H1 (cell line): ENCODE measurements at regions not wholly inside any gene's neighbourhood (a gene's known extent, or its start where the extent isn't known, plus 50 kb on each side); places are given as distances from the start of the nearest gene placed in this dataset.
A peak's percentile ranks its signal among the peaks of the same experiment; 100 is the strongest.

ENCODE experiments used
- CTCF ChIA-PET: fragments of 300-600 bp; sonication (Branson Sonifier 250); formaldehyde crosslinking; loops from one replicate; lab custom pipeline; 2021; ENCODE audit not compliant: partially characterized antibody; lab: Charles Lee
- POLR2A ChIA-PET: fragments of 300-600 bp; sonication (Branson Sonifier 250); formaldehyde crosslinking; loops from one replicate; lab custom pipeline; 2021; ENCODE audit warnings: inconsistent platforms; ENCODE audit not compliant: partially characterized antibody; lab: Charles Lee
- DNase-seq, 2 experiments: peaks; one replicate each; pipeline versions ENCODE4 v3.0.0 to v3.0.0-alpha.2; 2010 to 2022; ENCODE audit warnings: low spot score in 2 of 2, low read depth in 1 of 2, mixed read lengths in 1 of 2
- FAIRE-seq: peaks from 2 replicates; lab custom pipeline; 2011; peaks lifted over from hg19 to GRCh38; lab: Jason Lieb, UNC
- H2AFZ ChIP-seq: 2 replicates; pipeline ENCODE4 v1.8.1; 2012; ENCODE audit warnings: low read length, inconsistent platforms
- H2AK5ac ChIP-seq: 2 replicates; pipeline ENCODE4 v1.6.1; 2013; ENCODE audit warnings: low read depth, low read length
- H2BK120ac ChIP-seq: replicated peaks from 2 replicates; pipeline ENCODE3; 2013; ENCODE audit warnings: low read depth, low read length, inconsistent platforms
- H2BK12ac ChIP-seq: 2 replicates; pipeline ENCODE4 v1.6.1; 2013; ENCODE audit warnings: low read depth, low read length
- H2BK15ac ChIP-seq: 2 replicates; pipeline ENCODE4 v1.6.1; 2013; ENCODE audit warnings: low read length
- H2BK20ac ChIP-seq: 2 replicates; pipeline ENCODE4 v1.6.1; 2013; ENCODE audit warnings: low read length
- H2BK5ac ChIP-seq: 2 replicates; pipeline ENCODE4 v1.6.1; 2013; ENCODE audit warnings: low read depth, low read length
- H3K14ac ChIP-seq: 2 replicates; pipeline ENCODE4 v1.6.1; 2013; ENCODE audit warnings: inconsistent platforms; ENCODE audit not compliant: insufficient read length
- H3K18ac ChIP-seq: 2 replicates; pipeline ENCODE4 v1.6.1; 2013; ENCODE audit warnings: low read length; ENCODE audit errors: extremely low read depth
- H3K23ac ChIP-seq: 2 replicates; pipeline ENCODE4 v1.6.1; 2013; ENCODE audit warnings: inconsistent platforms; ENCODE audit not compliant: insufficient read length
- H3K23me2 ChIP-seq: 2 replicates; pipeline ENCODE4 v1.6.1; 2013; ENCODE audit warnings: low read depth, low read length
- H3K27ac ChIP-seq: 2 replicates; pipeline ENCODE4 v1.6.1; 2011; ENCODE audit warnings: low read depth, low read length, inconsistent platforms
- H3K27me3 ChIP-seq, 4 experiments: replicated peaks in 1 of 4; 1 replicate in 1 of 4; 2 replicates in 3 of 4; pipeline versions ENCODE4 v1.6.1 to v1.8.1; 2011 to 2013; ENCODE audit warnings: low read length in 3 of 4, mild to moderate bottlenecking in 3 of 4, inconsistent platforms in 2 of 4, mixed read lengths in 2 of 4, moderate library complexity in 1 of 4; ENCODE audit not compliant: control insufficient read depth in 3 of 4, insufficient read depth in 3 of 4; ENCODE audit errors: extremely low read depth in 1 of 4
- H3K36me3 ChIP-seq, 4 experiments: 2 replicates each; pipeline versions ENCODE4 v1.6.1 to v1.8.1; 2011 to 2013; ENCODE audit warnings: mild to moderate bottlenecking in 4 of 4, low read length in 3 of 4, moderate library complexity in 2 of 4, control low read depth in 1 of 4, inconsistent platforms in 1 of 4; ENCODE audit not compliant: insufficient read depth in 4 of 4, control insufficient read depth in 2 of 4
- H3K4ac ChIP-seq: replicated peaks from 2 replicates; pipeline ENCODE3; 2013; ENCODE audit warnings: low read length, low read depth, mixed read lengths, inconsistent platforms; ENCODE audit not compliant: insufficient read length
- H3K4me1 ChIP-seq, 4 experiments: replicated peaks in 1 of 4; 1 replicate in 1 of 4; 2 replicates in 3 of 4; pipeline versions ENCODE4 v1.6.1 to v1.8.1; 2011 to 2013; ENCODE audit warnings: low read length in 3 of 4, inconsistent platforms in 2 of 4, mixed read lengths in 1 of 4; ENCODE audit not compliant: insufficient read depth in 4 of 4, control insufficient read depth in 3 of 4
- H3K4me2 ChIP-seq, 2 experiments: 2 replicates each; pipeline versions ENCODE4 v1.6.1 to v1.8.1; 2011 to 2013; ENCODE audit warnings: low read depth in 2 of 2, low read length in 2 of 2, control low read depth in 1 of 2, inconsistent platforms in 1 of 2, mild to moderate bottlenecking in 1 of 2; ENCODE audit not compliant: insufficient read depth in 1 of 2
- H3K4me3 ChIP-seq, 4 experiments: fragments of 200-600, 300-600 bp in 1 of 4; sonication (generic), shearing (Covaris generic), sonication (Bioruptor Twin) in 1 of 4; 2 replicates each; pipeline versions ENCODE4 v1.5.1 to v1.8.1; 2011 to 2016; ENCODE audit warnings: low read length in 4 of 4, low read depth in 3 of 4, control low read depth in 2 of 4, inconsistent platforms in 2 of 4, mild to moderate bottlenecking in 2 of 4, mixed read lengths in 1 of 4, moderate library complexity in 1 of 4; ENCODE audit not compliant: insufficient read depth in 2 of 4; ENCODE audit errors: extremely low read depth in 1 of 4
- H3K56ac ChIP-seq: replicated peaks from 2 replicates; pipeline ENCODE3; 2013; ENCODE audit warnings: low read depth, mild to moderate bottlenecking, mixed read lengths, low read length, inconsistent platforms; ENCODE audit not compliant: insufficient read length
- H3K79me1 ChIP-seq: 2 replicates; pipeline ENCODE4 v1.6.1; 2013; ENCODE audit warnings: low read depth, low read length, control low read depth
- H3K79me2 ChIP-seq, 2 experiments: 2 replicates each; pipeline versions ENCODE4 v1.6.1 to v1.8.1; 2012 to 2013; ENCODE audit warnings: low read length in 2 of 2, mild to moderate bottlenecking in 2 of 2, inconsistent platforms in 1 of 2; ENCODE audit not compliant: insufficient read depth in 2 of 2, control insufficient read depth in 1 of 2
- H3K9ac ChIP-seq, 4 experiments: replicated peaks in 1 of 4; 1 replicate in 1 of 4; 2 replicates in 3 of 4; pipeline versions ENCODE4 v1.6.1 to v1.8.1; 2011 to 2013; ENCODE audit warnings: low read depth in 3 of 4, low read length in 3 of 4, control low read depth in 2 of 4, mild to moderate bottlenecking in 2 of 4, moderate library complexity in 2 of 4, inconsistent platforms in 1 of 4; ENCODE audit errors: extremely low read depth in 1 of 4
- H3K9me3 ChIP-seq, 2 experiments: 2 replicates each; pipeline versions ENCODE4 v1.6.1 to v1.8.1; 2012 to 2013; ENCODE audit warnings: mild to moderate bottlenecking in 2 of 2, moderate library complexity in 2 of 2, control low read depth in 1 of 2, inconsistent platforms in 1 of 2, low read depth in 1 of 2, low read length in 1 of 2, mixed read lengths in 1 of 2; ENCODE audit not compliant: insufficient read depth in 2 of 2
- H4K20me1 ChIP-seq, 2 experiments: replicated peaks in 1 of 2; 2 replicates each; pipeline versions ENCODE3 to v1.8.1; 2011 to 2013; ENCODE audit warnings: inconsistent platforms in 2 of 2, low read length in 2 of 2, mild to moderate bottlenecking in 1 of 2; ENCODE audit not compliant: insufficient read depth in 2 of 2, control insufficient read depth in 1 of 2
- H4K5ac ChIP-seq: 2 replicates; pipeline ENCODE4 v1.6.1; 2013; ENCODE audit warnings: low read length, low read depth, mixed read lengths, inconsistent platforms; ENCODE audit not compliant: insufficient read length
- H4K8ac ChIP-seq: 2 replicates; pipeline ENCODE4 v1.8.0; 2013; ENCODE audit warnings: mild to moderate bottlenecking, moderate library complexity, low read length, inconsistent platforms; ENCODE audit not compliant: insufficient read depth; ENCODE audit errors: extremely low read depth
- H4K91ac ChIP-seq: replicated peaks from 2 replicates; pipeline ENCODE3; 2013; ENCODE audit warnings: low read length, mixed read lengths, inconsistent platforms; ENCODE audit not compliant: insufficient read length
- E2F6 ChIP-seq: IDR thresholded peaks from 2 replicates; pipeline ENCODE4 v1.6.1; 2012; ENCODE audit warnings: inconsistent platforms
- HDAC6 ChIP-seq: IDR thresholded peaks from one replicate; pipeline ENCODE4 v1.7.1; 2012; ENCODE audit warnings: low read depth, mild to moderate bottlenecking, inconsistent platforms, low read length, moderate library complexity
- MAX ChIP-seq: IDR thresholded peaks from 2 replicates; pipeline ENCODE4 v1.6.1; 2012; ENCODE audit warnings: inconsistent platforms
- RAD21 ChIP-seq, 2 experiments: IDR thresholded peaks in 1 of 2; conservative IDR thresholded peaks in 1 of 2; 2 replicates each; pipeline ENCODE4 v1.6.1; 2011; ENCODE audit warnings: low read depth in 2 of 2, low read length in 2 of 2, improper control_type of control experiment in 1 of 2, inconsistent platforms in 1 of 2, mild to moderate bottlenecking in 1 of 2, moderate library complexity in 1 of 2
- SIN3A ChIP-seq, 2 experiments: IDR thresholded peaks in 1 of 2; conservative IDR thresholded peaks in 1 of 2; 2 replicates each; pipeline ENCODE4 v1.6.1; 2011 to 2012; ENCODE audit warnings: low read length in 2 of 2, improper control_type of control experiment in 1 of 2, low read depth in 1 of 2, mild to moderate bottlenecking in 1 of 2
- SP1 ChIP-seq: IDR thresholded peaks from 2 replicates; pipeline ENCODE4 v1.6.1; 2011; ENCODE audit warnings: low read depth, low read length
- TEAD4 ChIP-seq: IDR thresholded peaks from 2 replicates; pipeline ENCODE4 v1.6.1; 2012; ENCODE audit warnings: low read depth, low read length, inconsistent platforms, mixed read lengths
- WGBS, 2 experiments: shearing (Covaris generic) in 1 of 2; methylation state at CpG; one replicate each; pipeline versions ENCODE4 v1.1.6 to v1.1.7; 2013 to 2015; ENCODE audit warnings: low lambda C conversion rate in 2 of 2, mixed read lengths in 2 of 2, inconsistent platforms in 1 of 2, low coverage in 1 of 2, missing lambda C conversion rate in 1 of 2; ENCODE audit not compliant: insufficient replicate concordance in 2 of 2, insufficient coverage in 1 of 2, insufficient read length in 1 of 2; ENCODE audit errors: extremely low coverage in 1 of 2, missing lambda C conversion rate in 1 of 2; 5-methylcytosine and 5-hydroxymethylcytosine counted together

GRCh38 chr6:50410579-50410978 is 302.7 kb upstream of the TFAP2D start:
- no peak overlapping the region for H3K4ac ChIP-seq
- H3K36me3 ChIP-seq, result no peaks in the 10 kb centered on the region
- H4K5ac ChIP-seq, result no peak overlapping the region
- H3K23ac ChIP-seq, result no peak overlapping the region
- no peak overlapping the region for H2BK5ac ChIP-seq
- H3K9me3 ChIP-seq, result no peaks in the 10 kb centered on the region
- WGBS, 2 experiments, result 60% methylated on average over 1 of the region's 1 CpG; no CpG with 5 or more reads in 1 of the 2 experiments
- H3K4me2 ChIP-seq, result no peak overlapping the region
- H2BK120ac ChIP-seq, result no peak overlapping the region
- H3K14ac ChIP-seq, result no peak overlapping the region
- H2BK15ac ChIP-seq, result no peak overlapping the region
- no peaks in the 10 kb centered on the region for H3K79me1 ChIP-seq
- no peak overlapping the region for H3K56ac ChIP-seq
- H3K4me3 ChIP-seq, result no peak overlapping the region
- H3K18ac ChIP-seq, result no peak overlapping the region
- H2AFZ ChIP-seq, result peak overlapping the region; percentile 86
- no peaks in the 10 kb centered on the region for H3K79me2 ChIP-seq
- H2BK20ac ChIP-seq, result no peak overlapping the region
- H2AK5ac ChIP-seq, result no peak overlapping the region
- no peak overlapping the region for H3K9ac ChIP-seq
- H4K8ac ChIP-seq, result no peak overlapping the region
- no peak for TF ChIP-seq SP1
- TF ChIP-seq TEAD4, result no peak
- no peak for TF ChIP-seq MAX
- no peak for TF ChIP-seq RAD21 (IDR thresholded peaks at IDR 0.05 in 1 of 2, conservative IDR thresholded peaks at IDR 0.05 in 1 of 2; ENCODE audit: low read depth in 2 of 2, low read length in 2 of 2)
- TF ChIP-seq E2F6, result no peak
- no peak for TF ChIP-seq HDAC6
- TF ChIP-seq SIN3A (conservative IDR thresholded peaks at IDR 0.05 in 1 of 2, IDR thresholded peaks at IDR 0.05 in 1 of 2; ENCODE audit: low read depth in 1 of 2, low read length in 2 of 2), result no peak
- TF ChIP-seq, all 59 proteins: peak for 0
- H3K4me1 ChIP-seq, result peaks cover 0 to 3% (median under 1%) of the 10 kb centered on the region in 4 experiments; a peak in 2 of 7 replicates
- no peak overlapping the region for H2BK12ac ChIP-seq
- H3K27me3 ChIP-seq, result no peaks in the 10 kb centered on the region
- no peak overlapping the region for H4K91ac ChIP-seq
- H3K23me2 ChIP-seq, result peaks cover 2% of the 10 kb centered on the region; the same call in 1 of the 2 replicates
- POLR2A ChIA-PET, result no interaction called here
- DNase-seq (no peak), FAIRE-seq (no peak)
- CTCF ChIA-PET, result interaction anchor here (0.6 to 0.7 kb wide), 2 partner anchors 39 to 181 kb away, joined by 3 read pairs; no protein-coding TSS in a partner anchor
- H3K27ac ChIP-seq, result no peak overlapping the region
- H4K20me1 ChIP-seq, result no peaks in the 10 kb centered on the region
